Putamen (tissue), 1 donor: ENCODE measurements at regions not wholly inside any gene's neighbourhood (a gene's known extent, or its start where the extent isn't known, plus 50 kb on each side); places are given as distances from the start of the nearest gene placed in this dataset.

ENCODE experiments used
- DNase-seq: peaks from one replicate; pipeline ENCODE4 v3.0.0-alpha.2; 2016; ENCODE audit warnings: low spot score

DNA sequence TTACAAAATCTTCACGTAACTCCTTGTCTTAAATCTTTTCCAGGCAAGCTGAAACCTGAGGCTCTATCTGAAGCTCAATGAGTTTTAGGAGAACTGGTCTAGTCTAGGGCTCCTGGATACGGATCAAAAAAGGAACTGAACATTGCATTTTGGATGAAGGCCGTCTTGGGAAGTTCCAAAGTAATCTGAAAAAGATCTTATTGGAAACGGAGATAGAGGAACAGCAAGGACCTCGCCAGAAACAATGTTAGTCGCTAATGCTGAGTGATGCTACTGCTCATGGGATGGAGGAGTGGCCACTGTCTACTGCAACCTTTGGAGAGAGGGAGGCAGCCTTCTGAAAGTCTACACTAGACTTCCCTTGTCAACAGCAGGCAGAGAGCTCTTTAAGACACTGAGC is 91.4 kb upstream of the ATXN1 start:
- no peak for DNase-seq

GRCh38 chr6:16851758-16852157 is 90.5 kb upstream of the ATXN1 start:
- no peak for DNase-seq

DNA sequence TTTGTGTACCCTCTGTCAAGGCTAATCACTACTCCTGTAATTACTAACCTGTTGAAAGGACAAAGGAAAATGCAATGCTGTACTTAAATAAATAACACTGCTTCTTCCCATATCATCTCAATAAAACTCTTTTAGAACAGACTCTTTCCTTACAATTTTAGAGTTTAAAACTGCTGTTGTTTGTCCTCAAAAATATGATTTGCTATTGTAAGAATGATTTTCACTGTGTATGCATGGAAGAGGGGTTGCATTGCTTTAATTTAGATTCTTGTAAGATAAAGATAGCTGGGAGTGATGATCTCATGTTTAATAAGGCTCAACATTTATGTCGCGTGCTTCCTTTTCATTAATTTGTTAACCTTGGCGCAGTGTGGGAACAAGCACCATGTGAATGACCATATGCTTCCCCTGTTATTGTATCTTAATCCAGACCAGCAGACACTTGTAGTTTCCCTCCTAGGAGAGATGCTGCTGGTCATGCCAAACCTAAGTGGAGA is 89.8 kb upstream of the ATXN1 start:
- no peak for DNase-seq

GRCh38 chr6:16850681-16851026 is 89.4 kb upstream of the ATXN1 start:
- DNase-seq: no peak

- DNase-seq: no peak
Measured at GRCh38 chr6:16849988-16850680, 88.9 kb upstream of the ATXN1 start.

DNA sequence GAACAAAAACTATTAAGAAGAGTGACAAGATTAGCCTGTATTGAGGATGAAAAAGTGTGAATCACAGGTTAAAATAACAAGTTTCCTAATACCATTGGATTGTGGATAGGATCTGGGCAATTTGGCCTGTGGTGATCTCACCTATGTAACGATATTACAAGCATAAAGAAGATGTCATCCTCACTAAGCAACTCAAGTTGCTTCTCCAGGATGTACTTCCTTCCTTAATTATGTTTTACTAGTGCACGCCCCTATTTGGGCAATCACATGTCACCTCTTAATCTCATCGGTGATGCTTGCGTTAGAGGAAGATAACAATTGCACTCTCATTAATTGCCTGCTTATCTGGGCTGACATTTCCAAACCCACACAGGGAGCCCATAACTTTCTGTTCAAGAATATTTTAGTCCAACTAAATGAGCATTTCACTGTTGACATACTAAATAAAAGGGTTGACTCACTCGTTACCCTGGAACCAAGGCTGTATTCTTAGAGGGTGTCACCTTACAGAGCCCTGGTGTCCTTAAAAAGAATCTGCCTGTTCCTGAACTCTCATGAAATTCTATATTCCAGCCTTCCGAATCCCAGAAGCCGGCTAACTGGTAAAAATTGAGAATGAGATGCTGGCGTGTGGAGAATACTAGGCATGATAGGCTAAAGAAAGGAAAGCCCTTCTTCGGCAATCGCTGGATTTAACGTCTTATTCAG is 88.2 kb upstream of the ATXN1 start:
- DNase-seq: no peak

DNA sequence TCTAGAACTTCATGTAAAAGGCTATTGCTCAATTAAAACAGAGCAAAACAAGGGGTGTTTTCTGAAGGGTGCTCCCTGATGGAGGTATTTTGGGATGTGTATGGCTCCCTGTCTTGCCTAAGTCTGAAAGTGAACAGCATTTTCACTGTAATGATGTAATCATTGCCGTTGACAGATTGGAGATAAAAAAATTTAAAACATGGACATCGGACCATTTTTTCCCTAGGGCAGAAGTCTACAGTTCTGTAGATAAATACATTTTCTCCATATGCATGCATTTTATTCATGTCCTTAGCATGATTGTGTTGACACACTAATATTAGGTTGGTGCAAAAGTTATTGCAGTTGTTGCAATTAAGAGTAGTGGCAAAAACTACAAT is 85.1 kb upstream of the ATXN1 start:
- DNase-seq: no peak

GRCh38 chr6:16844183-16844582 is 82.9 kb upstream of the ATXN1 start:
- no peak for DNase-seq

DNA sequence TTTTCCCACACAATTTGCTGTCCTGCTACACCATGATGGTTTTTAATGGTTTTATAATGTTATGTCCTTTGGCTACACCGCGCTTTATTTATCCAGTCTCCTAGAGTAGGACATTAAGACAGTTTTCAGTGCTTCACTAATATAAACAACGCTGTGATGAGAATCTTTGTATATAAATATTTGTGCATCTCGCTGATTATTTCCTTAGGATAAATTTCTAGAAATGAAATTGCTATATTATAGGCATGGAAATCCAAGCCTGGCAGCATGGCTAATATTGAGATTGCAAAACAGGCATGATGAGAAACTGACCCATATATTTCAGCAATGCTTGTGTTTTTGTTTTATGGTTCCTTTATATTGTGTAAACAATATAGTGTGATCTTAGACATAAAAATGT is 81.4 kb upstream of the ATXN1 start:
- DNase-seq: no peak

- no peak for DNase-seq
Measured at GRCh38 chr6:16841241-16841640, 80.0 kb upstream of the ATXN1 start.

GRCh38 chr6:16840725-16841124 is 79.5 kb upstream of the ATXN1 start:
- DNase-seq: no peak

GRCh38 chr6:16840291-16840690 is 79.0 kb upstream of the ATXN1 start:
- DNase-seq: no peak

DNA sequence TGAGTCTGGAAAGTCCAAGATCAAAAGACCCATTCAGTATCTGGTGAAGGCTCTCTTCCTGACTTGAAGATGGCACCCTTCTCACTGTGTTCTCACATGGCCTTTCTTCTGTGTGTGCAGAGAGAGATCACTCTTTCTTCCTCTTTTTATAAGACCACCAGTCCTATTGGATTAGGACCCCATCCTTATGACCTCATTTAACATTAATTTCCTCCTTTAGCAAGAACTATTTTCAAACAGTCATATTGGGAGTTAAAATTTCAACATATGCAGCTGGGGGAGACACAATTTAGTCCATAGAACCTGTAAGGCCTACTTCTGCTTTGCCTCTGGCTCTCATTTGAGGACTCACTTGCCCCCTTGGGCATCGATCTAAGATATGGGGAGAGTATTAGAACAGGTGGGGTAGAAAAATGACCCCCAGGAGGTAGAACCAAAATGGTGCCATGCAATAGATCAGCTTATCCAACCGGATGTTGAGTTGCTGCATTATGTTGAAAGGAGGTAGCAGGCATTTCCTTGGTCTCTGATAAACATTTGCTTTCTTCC is 78.4 kb upstream of the ATXN1 start:
- no peak for DNase-seq

DNA sequence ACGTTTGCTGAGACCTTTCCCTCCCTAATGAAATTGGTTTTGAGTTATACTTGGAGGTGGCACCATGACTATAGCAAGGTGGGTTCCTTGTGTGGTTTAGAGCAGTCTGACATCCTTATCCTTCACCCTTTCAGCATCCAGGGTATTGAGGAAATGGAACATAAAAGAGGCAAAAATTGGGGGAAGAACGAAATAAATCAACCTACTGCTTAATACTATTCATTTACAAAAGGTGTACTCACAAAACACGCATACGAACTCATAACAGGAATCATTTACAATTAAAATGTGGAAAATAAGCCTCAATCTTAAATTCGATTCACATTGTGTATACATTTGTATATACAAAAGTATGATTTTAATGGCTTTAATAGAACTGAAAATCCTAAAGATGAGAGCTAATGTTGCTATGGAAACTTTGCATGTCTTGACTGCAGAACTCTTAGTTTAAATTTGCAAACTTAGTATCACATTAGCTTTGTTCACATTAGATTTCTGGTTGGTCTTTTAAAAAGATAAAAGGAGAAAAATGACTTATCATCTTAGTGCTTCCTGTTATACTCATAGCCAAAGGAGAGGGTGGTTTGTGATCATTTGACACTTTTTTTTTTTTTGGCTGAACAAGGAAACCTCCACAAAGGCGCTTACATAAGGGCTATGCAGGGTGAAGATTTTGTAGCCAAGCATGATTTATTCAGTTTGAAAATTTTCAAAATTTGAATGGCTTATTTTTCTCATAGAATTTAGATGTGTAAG is 76.1 kb upstream of the ATXN1 start:
- peak; percentile 21 for DNase-seq

DNA sequence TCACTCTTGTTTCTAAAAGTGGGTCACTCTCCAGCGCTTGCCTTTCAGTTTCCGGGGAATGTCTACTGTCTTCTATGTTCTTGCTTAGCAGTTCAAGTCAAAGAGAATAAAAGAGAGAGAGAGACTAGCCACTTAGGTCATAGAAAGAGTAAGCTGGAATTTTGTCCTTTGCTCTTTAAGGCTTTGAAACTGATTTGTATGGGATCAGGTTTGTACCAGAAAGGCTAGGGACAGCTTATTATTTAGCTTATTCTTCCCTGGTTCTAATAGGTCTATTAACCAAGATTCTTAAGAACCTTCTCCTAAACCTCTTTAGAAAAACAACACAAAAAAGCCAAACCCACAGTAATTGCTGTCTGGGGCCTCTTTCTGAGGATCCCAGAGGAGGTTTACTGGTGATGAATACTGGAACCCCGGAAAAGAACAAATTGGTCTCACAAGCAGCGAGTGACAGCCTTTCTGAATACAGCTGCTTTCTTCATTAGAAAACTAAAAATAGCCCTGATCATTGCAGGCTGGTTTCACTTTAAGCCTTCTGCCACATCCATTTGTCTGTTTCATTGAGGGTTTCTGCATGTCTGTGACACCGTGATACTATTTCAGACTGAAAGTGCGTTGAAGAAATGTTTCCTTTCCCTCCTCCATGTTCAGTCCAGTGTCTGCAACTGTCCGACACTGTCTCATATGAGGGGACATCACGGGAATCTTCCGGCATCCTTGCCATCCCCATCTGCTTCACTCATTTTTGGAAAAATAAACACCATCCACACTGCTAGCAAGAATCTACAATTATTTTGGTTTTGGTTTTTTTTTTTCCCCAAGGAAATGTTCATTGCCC is 75.1 kb upstream of the ATXN1 start:
- DNase-seq: no peak

DNA sequence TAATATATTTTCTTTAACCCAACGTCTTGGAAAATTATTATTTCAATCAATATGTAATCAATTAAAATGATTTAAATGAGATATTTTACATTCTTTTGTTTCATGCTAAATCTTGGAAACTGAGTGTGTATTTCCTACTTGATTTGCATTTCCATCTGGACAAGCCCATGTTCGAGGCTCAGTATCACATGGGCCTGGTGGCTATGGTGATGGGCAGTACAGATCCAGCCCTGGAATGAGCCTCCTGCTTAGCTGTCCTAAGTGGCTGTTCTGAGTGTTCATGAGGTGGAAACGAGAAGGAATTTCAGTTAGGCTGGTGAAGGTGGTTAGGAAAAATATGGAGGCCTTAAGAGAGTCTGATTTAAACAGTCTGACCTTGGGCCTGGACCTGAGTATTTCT is 73.0 kb upstream of the ATXN1 start:
- no peak for DNase-seq

DNA sequence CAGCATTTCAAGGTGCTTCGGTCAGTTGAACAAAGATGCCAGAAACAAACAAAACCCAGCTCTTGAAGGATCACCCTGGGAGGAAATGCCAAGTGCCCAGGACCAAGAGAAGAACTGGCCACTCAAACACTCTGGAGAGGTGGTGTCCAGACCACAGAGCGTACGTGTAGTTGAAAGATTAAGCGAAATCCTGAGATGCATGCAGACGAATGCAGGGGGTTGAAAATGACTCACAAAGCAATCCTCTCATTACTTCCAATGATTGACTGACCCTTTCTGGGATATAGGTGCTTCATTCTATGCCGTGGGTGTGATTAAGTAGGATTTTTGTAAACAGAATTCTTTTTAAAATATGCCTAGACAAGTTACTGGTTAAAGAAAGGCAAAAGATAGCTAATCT is 71.5 kb upstream of the ATXN1 start:
- no peak for DNase-seq

DNA sequence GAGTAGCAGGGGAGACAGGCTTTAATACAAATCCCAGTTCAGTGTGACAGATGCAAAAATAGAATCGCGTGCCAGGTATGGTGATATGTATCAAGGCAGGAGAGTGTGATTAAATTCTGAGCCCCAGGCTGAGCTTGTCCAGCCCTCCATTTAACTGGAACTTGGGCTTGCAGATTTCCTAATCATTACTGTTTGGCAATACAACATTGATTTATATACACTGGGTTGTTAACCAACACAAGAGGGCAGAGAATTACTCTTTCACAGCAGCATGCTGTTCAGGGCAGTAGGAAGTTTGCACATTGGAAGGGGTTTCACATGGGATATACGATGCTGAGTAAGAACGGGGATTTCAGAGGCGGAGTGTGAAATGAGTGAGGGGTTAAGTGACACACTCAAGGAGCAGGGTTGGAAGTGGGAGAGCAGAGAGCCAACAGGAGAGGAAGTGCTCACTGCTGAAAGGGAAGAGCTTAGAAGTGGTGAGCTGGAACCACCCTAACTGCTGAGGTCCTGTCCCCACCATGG is 70.8 kb upstream of the ATXN1 start:
- no peak for DNase-seq

GRCh38 chr6:16831136-16831535 is 69.9 kb upstream of the ATXN1 start:
- DNase-seq: no peak

DNA sequence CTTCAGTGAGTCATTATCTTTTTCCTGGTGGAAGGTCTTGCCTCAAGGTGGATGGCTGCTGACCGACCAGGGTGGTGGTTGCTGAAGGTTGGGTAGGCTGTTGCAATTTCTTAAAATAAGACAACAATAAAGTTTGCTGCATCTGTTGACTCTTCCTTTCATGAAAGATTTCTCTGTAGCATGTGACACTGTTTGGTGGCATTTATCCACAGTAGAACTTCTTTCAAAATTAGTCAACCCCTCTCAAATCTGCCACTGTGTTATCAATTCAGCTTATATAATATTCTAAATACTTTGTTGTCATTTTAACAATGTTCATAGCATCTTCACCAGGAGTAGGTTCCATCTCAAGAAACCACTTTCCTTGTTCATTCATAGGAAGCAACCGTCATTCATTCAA is 66.8 kb upstream of the ATXN1 start:
- no peak for DNase-seq

DNA sequence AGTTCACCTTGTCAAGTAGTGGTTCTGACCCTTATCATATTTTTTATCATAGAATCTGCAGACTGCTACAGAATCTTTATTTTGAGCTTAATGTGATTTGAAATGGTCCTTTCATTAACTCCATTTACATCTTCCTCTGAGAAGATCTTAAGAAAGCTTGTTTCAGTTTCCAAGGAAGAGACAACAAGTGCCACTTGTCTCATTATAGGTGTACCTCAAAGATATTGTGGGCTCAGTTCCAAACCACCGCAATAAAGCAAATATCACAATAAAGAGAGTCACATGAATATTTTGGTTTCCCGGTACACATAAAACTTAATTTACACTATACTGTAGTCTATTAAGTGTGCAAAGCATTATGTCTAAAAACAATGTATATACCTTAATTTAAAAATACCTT is 66.4 kb upstream of the ATXN1 start:
- DNase-seq: no peak

- DNase-seq: no peak
Measured at GRCh38 chr6:16825784-16826183, 64.5 kb upstream of the ATXN1 start.
